ENCODE measurements at regions not wholly inside any gene's neighbourhood (a gene's known extent, or its start where the extent isn't known, plus 50 kb on each side); places are given as distances from the start of the nearest gene placed in this dataset.

DNA sequence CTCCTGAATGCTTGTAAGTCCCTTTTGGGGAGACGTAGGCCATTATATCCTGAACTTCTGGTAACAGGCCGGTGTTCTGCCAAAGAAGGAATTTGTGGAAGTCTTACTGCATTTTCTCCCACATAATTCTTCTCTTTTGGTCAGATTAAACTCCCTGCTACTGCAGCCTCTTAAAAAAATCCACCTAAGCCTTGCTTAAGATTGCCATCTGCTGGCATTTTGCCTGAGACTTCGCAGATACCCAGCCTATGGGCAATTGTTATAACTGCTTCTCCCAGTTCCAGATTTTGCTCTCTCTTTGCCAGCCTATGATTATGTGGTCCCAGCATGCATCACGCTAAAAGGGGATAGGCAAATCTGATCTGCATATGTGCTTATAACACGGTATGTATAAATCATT lies 391.6 kb upstream of the CHD1 start:
- H3K4me1 ChIP-seq (ENCODE audit: insufficient read depth, low read length) = no peaks in the 10 kb centered on the region
- H3K9me3 ChIP-seq (ENCODE audit: control insufficient read depth, insufficient read depth, low read length) = no peaks in the 10 kb centered on the region
- H3K9ac ChIP-seq (ENCODE audit: low read depth, low read length) = no peak overlapping the region
- H3K36me3 ChIP-seq (ENCODE audit: insufficient read depth, low read length) = no peaks in the 10 kb centered on the region

DNA sequence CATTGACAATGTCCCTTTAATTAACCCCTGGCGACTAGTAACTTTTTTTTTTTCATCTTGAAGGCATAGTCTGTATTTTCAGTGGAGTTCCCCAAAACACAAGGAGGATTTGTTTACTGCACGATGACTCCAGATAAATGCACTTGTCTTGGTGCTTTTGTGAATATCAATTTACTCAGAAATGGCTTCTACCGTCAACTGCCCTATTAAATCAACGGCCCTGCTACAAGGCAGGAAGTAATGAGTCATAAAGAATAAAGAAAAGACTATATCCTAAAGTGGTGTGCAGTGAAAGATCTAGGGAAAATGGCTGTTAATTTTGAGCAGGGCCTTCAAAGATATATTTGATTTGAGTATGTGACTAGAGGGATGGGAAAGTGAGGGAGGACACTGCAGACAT lies 388.3 kb upstream of the CHD1 start:
- H3K9me3 ChIP-seq (ENCODE audit: control insufficient read depth, insufficient read depth, low read length) = no peaks in the 10 kb centered on the region
- H3K36me3 ChIP-seq (ENCODE audit: insufficient read depth, low read length) = no peaks in the 10 kb centered on the region
- no peak overlapping the region for H3K9ac ChIP-seq (ENCODE audit: low read depth, low read length)
- H3K4me1 ChIP-seq (ENCODE audit: insufficient read depth, low read length) = no peaks in the 10 kb centered on the region

DNA sequence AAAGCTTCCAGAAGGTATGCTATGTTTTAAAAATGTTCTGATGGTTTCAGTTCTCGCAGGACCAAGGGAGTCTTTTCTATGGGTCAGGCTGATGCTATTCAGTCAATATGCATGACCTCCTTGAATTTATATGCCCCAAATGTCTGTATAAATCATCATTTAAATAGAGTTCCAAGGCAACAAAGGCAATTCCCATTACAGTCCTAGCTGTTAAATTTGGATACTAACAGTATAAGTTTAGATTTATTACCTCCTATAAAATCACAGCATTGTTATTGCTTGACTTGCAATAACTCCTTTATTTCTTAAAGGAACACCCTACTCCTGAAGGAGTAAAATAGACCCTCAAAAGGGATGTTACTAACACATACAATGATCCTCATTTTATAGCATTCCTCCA lies 387.7 kb upstream of the CHD1 start:
- Histone ChIP-seq H3K9me3 (ENCODE audit: control insufficient read depth, insufficient read depth, low read length) (no peaks in the 10 kb centered on the region), H3K36me3 (ENCODE audit: insufficient read depth, low read length) (no peaks in the 10 kb centered on the region), H3K9ac (ENCODE audit: low read depth, low read length) (no peak overlapping the region), H3K4me1 (ENCODE audit: insufficient read depth, low read length) (no peaks in the 10 kb centered on the region)

DNA sequence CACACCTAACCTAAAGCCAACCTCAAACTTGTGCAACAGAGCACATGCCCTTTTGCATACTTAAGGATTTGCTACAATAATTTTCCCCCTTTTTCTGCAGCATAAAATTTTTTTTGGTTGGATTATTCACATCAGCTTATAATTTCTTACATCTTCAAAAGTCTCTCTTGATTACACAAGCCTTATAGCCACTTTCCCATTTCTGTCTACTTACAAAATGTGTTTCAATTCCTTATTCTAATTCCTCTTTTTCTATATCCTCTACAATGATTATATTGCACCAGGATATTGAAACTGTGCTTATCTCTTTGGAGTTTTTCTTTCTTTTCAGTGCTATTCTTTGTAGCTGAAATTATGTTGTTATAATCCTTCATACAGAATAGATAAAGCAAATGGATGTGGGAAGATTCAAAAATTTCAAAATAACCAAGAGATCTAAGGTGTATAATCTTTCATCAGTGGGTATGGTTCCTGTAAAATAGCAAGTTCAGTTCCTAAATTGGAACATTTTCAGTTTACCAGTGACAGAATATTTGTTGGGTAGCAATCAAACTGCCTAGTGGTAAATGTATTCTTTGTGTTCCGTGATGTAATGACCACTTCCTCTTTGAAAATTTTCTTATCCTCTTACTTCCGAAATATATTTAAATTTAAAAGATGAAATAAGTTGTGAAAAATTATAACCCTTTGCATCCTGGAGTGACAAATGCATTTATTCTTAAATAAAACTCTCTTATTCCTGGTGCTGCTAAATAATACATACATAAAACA lies 386.8 kb upstream of the CHD1 start:
- no peaks in the 10 kb centered on the region for H3K4me1 ChIP-seq (ENCODE audit: insufficient read depth, low read length)
- no peak overlapping the region for H3K9ac ChIP-seq (ENCODE audit: low read depth, low read length)
- no peaks in the 10 kb centered on the region for H3K36me3 ChIP-seq (ENCODE audit: insufficient read depth, low read length)
- H3K9me3 ChIP-seq (ENCODE audit: control insufficient read depth, insufficient read depth, low read length) = no peaks in the 10 kb centered on the region

DNA sequence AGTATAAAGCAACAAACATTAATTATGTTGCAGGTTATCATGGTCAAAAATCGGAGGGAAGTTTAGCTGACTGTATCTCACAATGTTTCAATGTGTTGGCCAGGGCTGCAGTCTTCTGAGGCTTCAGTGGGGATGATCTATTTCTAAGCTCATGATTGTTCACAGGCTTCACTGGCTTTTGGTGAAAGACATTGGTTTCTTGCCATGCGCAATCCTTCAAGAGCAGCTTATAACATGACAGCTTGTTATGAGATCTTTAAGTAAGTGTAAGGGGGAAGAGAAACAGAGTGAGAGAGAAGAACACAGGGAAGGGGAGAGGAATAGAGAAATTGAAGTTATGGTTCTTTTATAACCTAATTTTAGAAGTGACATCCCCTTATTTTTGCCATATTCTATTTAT lies 385.9 kb upstream of the CHD1 start:
- Histone ChIP-seq H3K4me1 (ENCODE audit: insufficient read depth, low read length) (no peaks in the 10 kb centered on the region), H3K36me3 (ENCODE audit: insufficient read depth, low read length) (no peaks in the 10 kb centered on the region), H3K9ac (ENCODE audit: low read depth, low read length) (no peak overlapping the region)

DNA sequence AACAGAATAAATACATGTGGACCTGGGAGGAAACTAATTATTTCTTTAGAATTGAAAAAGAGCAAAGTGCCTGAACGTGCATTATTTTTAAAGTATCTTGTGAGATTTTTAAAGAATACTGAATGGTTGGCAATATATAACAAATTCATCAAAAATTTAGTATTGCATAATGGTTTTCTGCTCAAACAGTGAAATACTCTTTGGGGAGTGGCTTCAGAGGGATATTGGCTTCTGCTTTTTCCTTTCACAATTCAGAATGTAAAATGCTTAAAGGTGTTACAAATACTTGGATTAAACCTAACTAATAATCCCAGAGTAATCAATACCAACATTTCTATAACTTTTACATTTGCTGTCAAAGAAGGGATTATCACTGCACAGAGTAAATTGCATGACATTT lies 379.3 kb upstream of the CHD1 start:
- no peak overlapping the region for H3K9ac ChIP-seq (ENCODE audit: low read depth, low read length)
- H3K9me3 ChIP-seq (ENCODE audit: control insufficient read depth, insufficient read depth, low read length) = no peaks in the 10 kb centered on the region
- H3K36me3 ChIP-seq (ENCODE audit: insufficient read depth, low read length) = no peaks in the 10 kb centered on the region
- H3K4me1 ChIP-seq (ENCODE audit: insufficient read depth, low read length) = no peaks in the 10 kb centered on the region

More for the DNA sequence above, 385.9 kb upstream of the CHD1 start:
- no peaks in the 10 kb centered on the region for H3K9me3 ChIP-seq (ENCODE audit: control insufficient read depth, insufficient read depth, low read length)

DNA sequence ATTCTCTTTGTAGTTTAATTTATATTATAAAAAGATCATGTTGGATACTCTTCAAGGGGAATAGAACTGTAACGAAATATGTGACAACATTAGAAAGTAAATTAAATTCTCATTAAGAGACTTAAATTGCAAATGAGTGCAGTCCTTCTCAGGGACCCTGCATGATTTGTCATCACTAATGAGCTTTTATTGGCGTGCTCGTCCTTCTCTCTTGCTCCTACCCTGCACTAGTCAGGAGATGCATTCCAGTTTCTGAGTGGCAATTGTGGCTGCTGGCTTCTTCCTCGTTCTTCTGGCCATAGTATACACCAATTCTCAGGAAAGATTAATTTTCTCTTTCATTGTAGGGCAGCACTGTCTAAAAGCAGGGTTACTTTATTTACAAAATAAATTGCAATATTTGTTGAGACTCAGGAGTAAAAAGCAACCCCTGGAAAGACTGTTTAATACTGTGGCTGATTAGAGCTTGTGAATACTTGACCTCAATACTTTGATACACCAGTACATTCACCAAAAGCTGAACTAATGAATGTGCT lies 376.3 kb upstream of the CHD1 start:
- Histone ChIP-seq H3K4me1 (ENCODE audit: insufficient read depth, low read length) (no peaks in the 10 kb centered on the region), H3K9ac (ENCODE audit: low read depth, low read length) (no peak overlapping the region), H3K36me3 (ENCODE audit: insufficient read depth, low read length) (no peaks in the 10 kb centered on the region), H3K9me3 (ENCODE audit: control insufficient read depth, insufficient read depth, low read length) (no peaks in the 10 kb centered on the region)

DNA sequence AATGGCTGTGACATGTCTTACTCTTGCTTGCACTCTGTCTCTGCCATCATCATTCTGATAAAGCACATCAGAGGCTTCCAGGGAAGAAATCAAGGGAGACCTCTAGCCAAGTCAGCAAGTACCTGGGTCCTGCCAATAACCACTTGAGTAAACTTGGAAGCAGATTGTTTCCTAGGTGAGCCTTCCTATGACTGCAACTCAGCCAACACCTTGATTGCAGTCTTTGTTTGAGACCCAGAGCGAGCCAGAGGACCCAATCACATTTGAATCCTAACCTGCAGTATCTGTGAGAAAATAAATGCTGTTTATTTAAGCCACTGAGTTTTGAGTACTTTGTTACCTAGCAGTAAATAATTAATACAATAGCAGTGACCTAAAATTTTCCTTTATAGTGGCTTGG lies 356.8 kb upstream of the CHD1 start:
- Histone ChIP-seq H3K4me1 (ENCODE audit: insufficient read depth, low read length) (no peaks in the 10 kb centered on the region), H3K9me3 (ENCODE audit: control insufficient read depth, insufficient read depth, low read length) (no peaks in the 10 kb centered on the region), H3K9ac (ENCODE audit: low read depth, low read length) (no peak overlapping the region), H3K36me3 (ENCODE audit: insufficient read depth, low read length) (no peaks in the 10 kb centered on the region)

DNA sequence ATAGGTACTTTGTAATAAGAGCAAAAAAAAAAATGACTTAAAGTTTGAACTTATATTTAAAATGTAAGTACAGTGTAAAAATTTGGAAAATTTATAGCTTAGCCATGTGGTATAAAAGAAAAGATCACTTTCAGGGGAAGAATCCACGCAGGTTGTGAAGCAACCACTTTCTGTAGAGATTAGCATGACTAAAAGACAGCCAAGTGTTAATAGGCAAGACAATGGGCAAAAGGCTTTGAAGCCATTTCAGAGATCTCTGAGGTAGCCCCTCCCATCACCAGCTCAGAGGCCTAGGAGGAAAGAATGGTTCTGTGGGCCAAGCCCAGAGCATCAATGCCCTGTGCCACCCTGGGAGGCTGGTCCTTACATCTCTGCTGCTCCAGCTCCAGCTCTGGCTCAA lies 346.3 kb upstream of the CHD1 start:
- no peaks in the 10 kb centered on the region for H3K36me3 ChIP-seq (ENCODE audit: insufficient read depth, low read length)
- no peaks in the 10 kb centered on the region for H3K4me1 ChIP-seq (ENCODE audit: insufficient read depth, low read length)
- H3K9me3 ChIP-seq (ENCODE audit: control insufficient read depth, insufficient read depth, low read length) = 0 out of 2 replicates have a peak, but pooled peaks cover 5% of the 10 kb centered on the region
- H3K9ac ChIP-seq (ENCODE audit: low read depth, low read length) = no peak overlapping the region

DNA sequence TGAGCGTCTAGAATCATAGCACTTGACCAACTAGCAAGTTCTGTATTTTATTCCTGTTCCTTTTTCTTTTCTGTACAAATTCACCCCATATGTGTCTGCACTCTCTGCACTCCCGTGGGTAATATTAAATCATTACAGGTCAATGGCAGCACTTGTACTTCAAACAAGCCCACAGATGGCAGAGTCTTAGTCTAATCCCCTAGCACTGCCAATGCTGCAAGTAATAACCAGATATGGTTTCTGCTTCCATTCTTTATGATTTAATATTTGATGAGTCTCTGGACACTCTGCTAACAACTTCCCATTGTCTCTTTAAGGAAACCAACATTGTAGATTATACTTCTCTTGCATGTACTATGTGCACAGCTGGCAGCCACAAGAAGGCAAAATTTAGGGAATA lies 343.8 kb upstream of the CHD1 start:
- Histone ChIP-seq H3K36me3 (ENCODE audit: insufficient read depth, low read length) (no peaks in the 10 kb centered on the region), H3K9ac (ENCODE audit: low read depth, low read length) (no peak overlapping the region)

DNA sequence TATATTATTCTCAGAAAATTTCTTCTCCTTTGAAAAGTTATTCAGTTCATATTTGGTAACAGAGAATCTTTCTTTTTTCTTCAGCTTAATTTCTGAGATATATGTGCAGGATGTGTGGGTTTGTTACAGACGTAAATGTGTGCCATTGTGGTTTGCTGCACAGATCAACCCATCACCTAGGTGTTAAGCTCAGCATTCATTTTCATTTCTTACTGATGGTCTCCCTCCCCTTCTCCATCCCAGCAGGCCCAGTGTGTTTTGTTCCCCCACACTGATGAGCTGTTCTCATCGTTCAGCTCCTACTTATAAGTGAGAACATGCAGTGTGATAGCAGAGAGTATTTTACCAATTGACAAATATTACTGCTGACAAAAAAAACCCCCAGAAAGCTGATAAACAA lies 330.0 kb upstream of the CHD1 start:
- Histone ChIP-seq H3K9me3 (ENCODE audit: control insufficient read depth, insufficient read depth, low read length) (no peaks in the 10 kb centered on the region), H3K9ac (ENCODE audit: low read depth, low read length) (no peak overlapping the region), H3K4me1 (ENCODE audit: insufficient read depth, low read length) (no peaks in the 10 kb centered on the region), H3K36me3 (ENCODE audit: insufficient read depth, low read length) (no peaks in the 10 kb centered on the region)

More for the DNA sequence above, 343.8 kb upstream of the CHD1 start:
- H3K9me3 ChIP-seq (ENCODE audit: control insufficient read depth, insufficient read depth, low read length) = 0 out of 2 replicates have a peak, but pooled peaks cover 5% of the 10 kb centered on the region
- H3K4me1 ChIP-seq (ENCODE audit: insufficient read depth, low read length) = no peaks in the 10 kb centered on the region

DNA sequence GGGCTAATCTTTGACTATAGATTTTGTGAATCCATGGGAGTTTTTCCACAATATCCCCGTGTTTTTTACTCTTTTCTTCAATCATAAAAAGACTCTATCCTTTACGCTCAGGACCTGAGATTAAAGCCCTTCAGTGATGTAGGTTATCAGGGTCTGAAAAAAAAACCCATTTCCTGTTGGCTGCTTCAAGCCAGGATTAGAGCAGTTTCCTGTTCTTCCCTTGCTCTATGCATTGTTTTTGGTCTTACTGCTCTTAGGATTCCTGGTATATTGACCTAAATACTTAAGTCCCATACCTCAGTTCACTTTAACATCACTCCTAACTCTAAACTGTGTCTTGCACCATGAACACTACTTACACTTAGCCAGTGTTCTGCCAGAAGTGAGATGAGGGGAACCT lies 319.3 kb upstream of the CHD1 start:
- no peaks in the 10 kb centered on the region for H3K9me3 ChIP-seq (ENCODE audit: control insufficient read depth, insufficient read depth, low read length)
- no peak overlapping the region for H3K9ac ChIP-seq (ENCODE audit: low read depth, low read length)

DNA sequence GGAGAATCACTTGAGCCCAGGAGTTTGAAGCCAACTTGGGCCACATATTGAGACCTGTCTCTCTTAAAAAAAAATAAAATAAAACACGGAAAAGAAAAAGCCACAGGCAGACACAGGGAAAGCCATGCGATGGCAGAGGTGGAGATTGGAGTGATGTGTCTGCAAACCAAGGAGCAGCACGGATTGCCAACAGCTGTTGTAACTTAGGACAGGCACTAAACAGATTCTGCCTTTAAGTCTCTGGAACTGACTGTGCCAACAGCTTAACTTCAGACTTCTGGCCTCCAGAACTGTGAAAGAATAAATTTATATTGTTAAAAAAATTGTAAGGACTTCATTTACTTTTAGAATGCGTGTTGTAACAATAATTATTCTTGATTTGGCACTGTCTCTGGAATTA lies 318.5 kb upstream of the CHD1 start:
- Histone ChIP-seq H3K4me1 (ENCODE audit: insufficient read depth, low read length) (no peaks in the 10 kb centered on the region), H3K36me3 (ENCODE audit: insufficient read depth, low read length) (no peaks in the 10 kb centered on the region)

More for the DNA sequence above, 319.3 kb upstream of the CHD1 start:
- Histone ChIP-seq H3K36me3 (ENCODE audit: insufficient read depth, low read length) (no peaks in the 10 kb centered on the region), H3K4me1 (ENCODE audit: insufficient read depth, low read length) (no peaks in the 10 kb centered on the region)

DNA sequence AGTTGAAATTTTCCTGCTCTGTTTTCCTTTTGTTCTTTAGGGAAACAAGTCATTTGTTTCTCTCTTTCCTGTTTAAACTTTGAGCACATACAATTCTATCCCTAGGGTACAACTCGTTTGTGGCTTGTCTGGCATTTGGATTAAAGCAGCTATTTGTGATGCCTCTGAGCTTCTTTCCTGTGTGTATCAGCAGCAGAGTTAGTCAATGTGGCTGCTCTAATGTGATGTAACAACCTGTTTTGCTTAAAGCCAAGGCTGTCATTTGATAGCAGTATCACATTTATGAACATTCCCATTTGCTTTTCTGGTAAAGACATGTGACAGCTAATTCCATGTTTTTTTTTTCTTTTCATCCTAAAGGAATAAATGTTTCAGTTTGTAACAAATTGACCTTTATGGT lies 314.3 kb upstream of the CHD1 start:
- no peaks in the 10 kb centered on the region for H3K9me3 ChIP-seq (ENCODE audit: control insufficient read depth, insufficient read depth, low read length)
- no peak overlapping the region for H3K9ac ChIP-seq (ENCODE audit: low read depth, low read length)
- H3K4me1 ChIP-seq (ENCODE audit: insufficient read depth, low read length) = no peaks in the 10 kb centered on the region
- H3K36me3 ChIP-seq (ENCODE audit: insufficient read depth, low read length) = no peaks in the 10 kb centered on the region

More for the DNA sequence above, 318.5 kb upstream of the CHD1 start:
- no peak overlapping the region for H3K9ac ChIP-seq (ENCODE audit: low read depth, low read length)
- no peaks in the 10 kb centered on the region for H3K9me3 ChIP-seq (ENCODE audit: control insufficient read depth, insufficient read depth, low read length)

DNA sequence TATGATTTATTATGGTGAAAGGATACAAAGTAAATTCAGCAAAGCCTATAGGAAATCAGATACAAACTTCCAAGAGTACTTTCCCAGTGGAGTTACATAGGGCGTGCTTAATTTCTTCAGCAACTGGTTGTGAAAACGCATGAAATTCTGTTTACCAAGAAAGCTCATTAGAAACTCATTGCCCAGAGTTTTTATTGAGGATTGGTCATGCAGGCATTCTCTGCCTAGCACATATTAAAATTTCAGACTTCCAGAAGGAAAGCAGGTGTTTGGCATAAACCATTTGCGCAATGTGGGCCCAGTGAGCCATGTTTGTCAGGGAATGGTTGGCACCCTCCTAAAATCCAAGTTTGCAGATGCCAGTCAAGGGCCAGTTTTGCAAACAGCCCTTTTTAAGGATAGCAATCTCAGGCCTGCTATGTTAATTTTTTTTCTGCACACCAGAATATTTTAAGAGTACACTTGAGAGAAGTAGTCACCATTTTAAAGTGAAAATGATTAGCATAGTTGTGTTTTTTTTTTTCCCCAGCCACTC lies 311.1 kb upstream of the CHD1 start:
- H3K9me3 ChIP-seq (ENCODE audit: control insufficient read depth, insufficient read depth, low read length) = no peaks in the 10 kb centered on the region
- no peak overlapping the region for H3K9ac ChIP-seq (ENCODE audit: low read depth, low read length)
- H3K4me1 ChIP-seq (ENCODE audit: insufficient read depth, low read length) = no peaks in the 10 kb centered on the region
- no peaks in the 10 kb centered on the region for H3K36me3 ChIP-seq (ENCODE audit: insufficient read depth, low read length)

All from ES-I3 (cell line).